Naive thymus-derived CD8-positive, alpha-beta T cell (primary cell): ENCODE measurements at regions not wholly inside any gene's neighbourhood (a gene's known extent, or its start where the extent isn't known, plus 50 kb on each side); places are given as distances from the start of the nearest gene placed in this dataset.

Source experiments
- ATAC-seq, 2 donors: fragments of 150-1000 bp; cut with Tn5 transposase in 1 of 2; sonication (Bioruptor Pico), chemical (Tn5 transposase) in 1 of 2; 1 replicate in 1 of 2; 2 replicates in 1 of 2; pipeline ENCODE4 v1.10.0; 2021; ENCODE audit warnings: mild to moderate bottlenecking in 2 of 2, moderate library complexity in 2 of 2
- POLR2A ChIA-PET: fragments of 350-600 bp; sonication (Branson Sonifier 250); formaldehyde crosslinking; loops from one replicate; lab custom pipeline; 2021; ENCODE audit warnings: antibody characterized with exemption; lab: Charles Lee
- DNase-seq, 10 donors: peaks; one replicate each; pipeline versions ENCODE4 v3.0.0 to v3.0.0-alpha.2; 2020 to 2022
- H3K27ac Mint-ChIP-seq, 10 donors: one replicate each; pipeline ENCODE4 v1.8.0; 2020 to 2022; ENCODE audit warnings: mild to moderate bottlenecking in 10 of 10, mixed read lengths in 10 of 10, moderate library complexity in 4 of 10, inconsistent platforms in 1 of 10
- H3K27me3 Mint-ChIP-seq, 5 donors: one replicate each; pipeline ENCODE4 v1.8.0; 2021 to 2022; ENCODE audit warnings: mixed read lengths in 5 of 5
- H3K36me3 Mint-ChIP-seq, 3 donors: one replicate each; pipeline ENCODE4 v1.8.0; 2020 to 2022; ENCODE audit warnings: mixed read lengths in 3 of 3, mild to moderate bottlenecking in 2 of 3, inconsistent platforms in 1 of 3
- H3K4me1 Mint-ChIP-seq, 4 donors: one replicate each; pipeline ENCODE4 v1.8.0; 2021 to 2022; ENCODE audit warnings: mixed read lengths in 4 of 4
- H3K4me3 Mint-ChIP-seq, 10 donors: one replicate each; pipeline ENCODE4 v1.8.0; 2020 to 2022; ENCODE audit warnings: mild to moderate bottlenecking in 10 of 10, mixed read lengths in 10 of 10, moderate library complexity in 6 of 10, inconsistent platforms in 1 of 10
- H3K9me3 Mint-ChIP-seq, 9 donors: one replicate each; pipeline ENCODE4 v1.8.0; 2020 to 2022; ENCODE audit warnings: mixed read lengths in 9 of 9, mild to moderate bottlenecking in 3 of 9, inconsistent platforms in 1 of 9, moderate library complexity in 1 of 9

GRCh38 chr5:4044881-4045280, 449.2 kb downstream of the IRX1 start:
- H3K36me3 Mint-ChIP-seq = peaks cover 0 to 5% (median 0%) of the 10 kb centered on the region in 3 donors
- H3K4me3 Mint-ChIP-seq = no peak overlapping the region
- DNase-seq (no peak), ATAC-seq (no peak)
- H3K27ac Mint-ChIP-seq = no peak overlapping the region
- peaks cover 0 to 1% (median 0%) of the 10 kb centered on the region in 5 donors for H3K27me3 Mint-ChIP-seq
- H3K4me1 Mint-ChIP-seq = peaks cover 5 to 14% (median 8%) of the 10 kb centered on the region in 4 donors
- peaks cover 0 to 19% (median 0%) of the 10 kb centered on the region in 9 donors for H3K9me3 Mint-ChIP-seq
- POLR2A ChIA-PET = no interaction called here

DNA sequence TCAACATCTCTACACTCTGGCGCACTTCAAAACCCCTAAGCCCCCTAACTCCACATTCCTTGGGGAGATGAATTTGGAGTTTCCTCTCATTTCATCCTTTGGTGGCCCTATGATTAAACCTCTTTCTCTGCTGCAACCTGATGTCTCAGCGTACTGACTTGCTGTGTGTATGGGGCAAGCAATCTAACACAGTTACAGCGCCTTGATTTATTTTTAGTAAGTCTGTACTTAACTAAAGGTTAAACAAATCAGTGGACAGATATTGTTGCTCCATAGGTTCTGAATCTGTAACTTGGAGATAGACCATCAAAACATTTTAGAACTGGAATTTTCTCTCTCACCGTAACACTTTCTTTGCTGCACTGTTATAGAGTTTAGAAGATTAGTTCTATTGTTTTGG, 452.8 kb downstream of the IRX1 start:
- Mint-ChIP-seq H3K4me3 (no peak overlapping the region), H3K27me3 (peaks cover 0 to 1% (median 0%) of the 10 kb centered on the region in 5 donors), H3K27ac (no peak overlapping the region), H3K9me3 (peaks cover 0 to 6% (median 0%) of the 10 kb centered on the region in 9 donors), H3K4me1 (no peaks in the 10 kb centered on the region), H3K36me3 (no peaks in the 10 kb centered on the region)
- no peak for ATAC-seq
- POLR2A ChIA-PET = no interaction called here
- no peak for DNase-seq

DNA sequence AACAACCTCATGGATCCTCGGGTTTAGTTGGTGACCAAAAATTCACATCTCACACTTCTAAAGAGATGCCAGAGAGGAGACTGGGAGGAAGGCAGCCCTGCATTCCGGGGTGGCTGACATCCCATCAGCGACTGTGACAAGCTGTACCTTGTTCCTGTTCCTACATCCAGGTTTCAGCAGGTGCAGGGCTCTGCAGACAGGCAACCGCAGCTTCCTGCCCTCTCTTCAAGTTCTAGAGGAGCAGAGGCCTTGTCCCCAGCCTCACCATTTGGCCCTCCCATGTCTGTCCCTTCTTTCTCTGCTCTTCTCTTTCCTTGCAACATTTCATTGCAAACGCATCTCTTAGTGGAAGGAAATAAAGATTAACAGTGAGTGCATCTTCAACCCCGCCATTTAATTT, 454.6 kb downstream of the IRX1 start:
- Mint-ChIP-seq H3K9me3 (peaks cover 0 to 12% (median 0%) of the 10 kb centered on the region in 9 donors), H3K4me1 (no peaks in the 10 kb centered on the region), H3K27me3 (peaks cover 0 to 1% (median 0%) of the 10 kb centered on the region in 5 donors), H3K27ac (no peak overlapping the region), H3K36me3 (no peaks in the 10 kb centered on the region), H3K4me3 (no peak overlapping the region)
- DNase-seq (no peak), ATAC-seq (no peak)
- POLR2A ChIA-PET = no interaction called here

DNA sequence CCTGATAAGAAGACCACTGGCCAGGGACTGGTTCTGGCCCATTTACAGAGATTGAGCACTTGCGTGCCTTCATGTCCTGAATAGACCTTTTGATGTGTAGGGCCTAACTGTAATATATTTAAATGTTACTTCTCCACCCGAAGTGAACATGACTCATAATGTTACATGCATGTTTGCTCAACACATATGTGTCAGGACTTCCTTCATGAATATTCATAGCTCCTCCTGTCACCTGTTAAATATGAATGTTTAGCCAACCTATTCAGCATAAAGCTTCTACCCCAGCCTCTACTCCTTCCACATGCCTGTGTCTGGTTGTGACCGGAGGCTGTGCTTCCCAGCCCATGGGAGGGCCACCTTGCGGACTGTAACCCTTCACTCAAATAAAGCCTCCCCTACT, 457.5 kb downstream of the IRX1 start:
- no peaks in the 10 kb centered on the region for H3K4me1 Mint-ChIP-seq
- POLR2A ChIA-PET = no interaction called here
- H3K9me3 Mint-ChIP-seq = peaks cover 0 to 13% (median 4%) of the 10 kb centered on the region in 9 donors
- no peaks in the 10 kb centered on the region for H3K36me3 Mint-ChIP-seq
- DNase-seq (no peak), ATAC-seq (no peak)
- H3K4me3 Mint-ChIP-seq = no peak overlapping the region
- no peaks in the 10 kb centered on the region for H3K27me3 Mint-ChIP-seq
- no peak overlapping the region for H3K27ac Mint-ChIP-seq

DNA sequence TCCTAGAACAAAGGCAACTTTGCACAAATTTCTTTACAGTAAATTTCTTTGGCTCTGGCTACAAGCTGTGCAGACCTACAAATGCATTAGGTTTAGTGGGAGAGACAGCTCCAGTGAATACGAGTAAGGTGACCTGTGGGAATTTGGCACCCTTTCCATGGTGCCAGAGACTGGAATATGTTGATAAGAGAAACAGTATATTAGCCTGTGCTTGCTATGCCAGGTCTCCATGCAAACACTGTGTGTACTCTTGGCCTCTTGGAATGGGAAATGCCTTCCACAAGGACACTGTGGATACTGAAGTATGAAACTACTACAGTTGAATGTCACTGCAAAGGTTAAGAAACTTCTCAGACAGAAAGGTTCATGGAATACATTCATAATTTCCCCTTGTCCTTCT, 458.5 kb downstream of the IRX1 start:
- POLR2A ChIA-PET = no interaction called here
- ATAC-seq = no peak
- H3K27me3 Mint-ChIP-seq = no peaks in the 10 kb centered on the region
- H3K9me3 Mint-ChIP-seq = peaks cover 0 to 13% (median 4%) of the 10 kb centered on the region in 9 donors
- no peaks in the 10 kb centered on the region for H3K36me3 Mint-ChIP-seq
- no peaks in the 10 kb centered on the region for H3K4me1 Mint-ChIP-seq
- DNase-seq = no peak
- no peak overlapping the region for H3K27ac Mint-ChIP-seq
- H3K4me3 Mint-ChIP-seq = no peak overlapping the region

GRCh38 chr5:4058899-4059298, 463.3 kb downstream of the IRX1 start:
- Mint-ChIP-seq H3K27ac (no peak overlapping the region), H3K4me3 (no peak overlapping the region)
- ATAC-seq = no peak

DNA sequence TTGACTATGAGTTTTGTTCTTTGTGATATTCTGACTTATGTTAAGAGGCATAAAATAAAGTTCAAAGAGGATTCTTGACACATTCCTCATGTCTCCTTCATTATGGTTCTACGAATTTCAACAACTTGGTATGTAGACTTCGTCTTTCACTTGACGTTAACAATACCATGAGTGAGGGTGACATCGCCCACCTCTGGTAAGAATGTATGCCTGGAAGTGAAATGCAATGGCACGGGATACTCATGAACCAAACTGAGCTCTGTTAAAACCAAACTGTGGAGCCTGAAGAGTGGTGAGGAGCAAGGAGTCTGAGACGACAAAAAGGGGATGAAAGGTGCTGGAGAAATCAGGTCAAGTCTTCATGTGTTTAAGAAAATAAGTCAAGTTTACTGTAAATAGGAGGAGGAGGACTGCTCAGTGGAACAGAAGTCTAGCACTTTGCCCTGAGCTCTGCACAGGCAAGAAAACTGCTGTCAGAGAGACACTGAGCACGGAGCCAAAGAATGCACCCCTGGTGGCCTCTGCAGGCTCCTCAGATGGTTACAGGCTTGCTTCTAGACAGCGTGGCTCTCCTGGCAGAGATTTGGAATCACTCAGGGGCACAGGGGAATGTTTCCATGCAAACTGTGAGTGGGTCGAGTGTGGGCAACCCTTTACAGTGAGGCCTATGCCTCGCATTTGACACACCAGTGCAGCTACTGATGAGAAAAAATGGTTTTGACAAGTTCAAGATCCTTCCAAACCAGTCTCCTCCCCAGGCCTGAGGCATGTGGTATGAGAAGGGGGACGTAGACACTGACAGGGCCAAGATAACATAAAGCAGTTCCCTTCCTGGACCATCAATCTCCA, 470.1 kb downstream of the IRX1 start:
- peaks cover 0 to 13% (median 0%) of the 10 kb centered on the region in 9 donors for H3K9me3 Mint-ChIP-seq
- no peaks in the 10 kb centered on the region for H3K4me1 Mint-ChIP-seq
- H3K4me3 Mint-ChIP-seq = no peak overlapping the region
- no peak for ATAC-seq
- H3K27ac Mint-ChIP-seq = no peak overlapping the region
- no peaks in the 10 kb centered on the region for H3K36me3 Mint-ChIP-seq
- POLR2A ChIA-PET = no interaction called here
- no peak for DNase-seq
- no peaks in the 10 kb centered on the region for H3K27me3 Mint-ChIP-seq

More at GRCh38 chr5:4058899-4059298, 463.3 kb downstream of the IRX1 start:
- DNase-seq = no peak
- H3K27me3 Mint-ChIP-seq = no peaks in the 10 kb centered on the region
- POLR2A ChIA-PET = no interaction called here
- no peaks in the 10 kb centered on the region for H3K4me1 Mint-ChIP-seq
- no peaks in the 10 kb centered on the region for H3K36me3 Mint-ChIP-seq
- H3K9me3 Mint-ChIP-seq = peaks cover 0 to 13% (median 2%) of the 10 kb centered on the region in 9 donors

- ATAC-seq = no peak
- H3K27ac Mint-ChIP-seq = no peak overlapping the region
- peaks cover 0 to 13% (median 0%) of the 10 kb centered on the region in 9 donors for H3K9me3 Mint-ChIP-seq
- no peaks in the 10 kb centered on the region for H3K27me3 Mint-ChIP-seq
- no peaks in the 10 kb centered on the region for H3K4me1 Mint-ChIP-seq
- no peaks in the 10 kb centered on the region for H3K36me3 Mint-ChIP-seq
- H3K4me3 Mint-ChIP-seq = no peak overlapping the region
- no peak for DNase-seq
- POLR2A ChIA-PET = no interaction called here
These were observed 472.5 kb downstream of the IRX1 start for GRCh38 chr5:4068171-4068570.

GRCh38 chr5:4078544-4078943, 482.9 kb downstream of the IRX1 start:
- peaks cover 0 to 16% (median 0%) of the 10 kb centered on the region in 5 donors for H3K27me3 Mint-ChIP-seq
- DNase-seq (no peak), ATAC-seq (no peak)
- peaks cover 0 to 2% (median 0%) of the 10 kb centered on the region in 4 donors for H3K4me1 Mint-ChIP-seq
- POLR2A ChIA-PET = no interaction called here
- peaks cover 2 to 19% (median 8%) of the 10 kb centered on the region in 9 donors for H3K9me3 Mint-ChIP-seq
- H3K27ac Mint-ChIP-seq = no peak overlapping the region
- no peak overlapping the region for H3K4me3 Mint-ChIP-seq
- peaks cover 0 to 4% (median 0%) of the 10 kb centered on the region in 3 donors for H3K36me3 Mint-ChIP-seq

DNA sequence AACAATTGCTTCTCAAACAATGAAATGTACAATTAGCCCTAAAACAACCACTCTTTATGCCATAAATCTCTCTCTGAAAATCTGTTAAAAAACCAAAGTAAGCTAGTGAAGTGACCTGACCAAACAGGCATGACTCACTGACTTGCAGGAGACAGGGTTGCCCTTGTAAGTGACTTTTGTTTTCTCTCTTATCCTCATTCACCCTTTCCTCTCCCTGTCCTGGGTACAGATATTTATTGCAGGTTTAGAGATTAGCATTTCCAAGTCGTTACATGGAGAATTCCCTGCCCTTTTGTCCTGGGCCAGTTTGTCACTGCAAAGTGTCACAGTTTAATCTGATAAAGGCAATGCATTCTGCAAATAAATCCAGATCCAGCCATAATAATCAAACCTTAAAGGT, 484.2 kb downstream of the IRX1 start:
- H3K9me3 Mint-ChIP-seq = peaks cover 2 to 19% (median 8%) of the 10 kb centered on the region in 9 donors
- peaks cover 0 to 4% (median 0%) of the 10 kb centered on the region in 3 donors for H3K36me3 Mint-ChIP-seq
- peaks cover 0 to 16% (median 0%) of the 10 kb centered on the region in 5 donors for H3K27me3 Mint-ChIP-seq
- H3K27ac Mint-ChIP-seq = no peak overlapping the region
- H3K4me3 Mint-ChIP-seq = no peak overlapping the region
- POLR2A ChIA-PET = no interaction called here
- ATAC-seq (no peak), DNase-seq (no peak)
- H3K4me1 Mint-ChIP-seq = peaks cover 0 to 2% (median 0%) of the 10 kb centered on the region in 4 donors

DNA sequence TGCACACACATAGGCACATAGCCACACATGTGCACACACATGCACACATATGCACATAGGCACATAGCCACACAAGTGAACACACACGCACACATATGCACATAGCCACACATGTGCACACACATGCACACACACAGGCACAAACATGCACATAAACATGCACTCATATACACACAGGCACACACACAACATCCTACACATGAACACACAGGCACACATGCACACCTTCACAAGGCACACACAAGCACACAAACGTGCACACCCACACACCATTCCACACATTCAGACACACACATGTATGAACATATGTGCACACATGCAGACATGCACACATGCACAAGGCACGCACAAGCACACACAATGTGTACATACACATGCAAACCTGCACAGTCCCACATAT, 484.7 kb downstream of the IRX1 start:
- peaks cover 0 to 16% (median 0%) of the 10 kb centered on the region in 5 donors for H3K27me3 Mint-ChIP-seq
- H3K27ac Mint-ChIP-seq = no peak overlapping the region
- DNase-seq = no peak
- POLR2A ChIA-PET = no interaction called here
- H3K4me1 Mint-ChIP-seq = peaks cover 0 to 2% (median 0%) of the 10 kb centered on the region in 4 donors
- no peak overlapping the region for H3K4me3 Mint-ChIP-seq
- ATAC-seq = no peak
- H3K9me3 Mint-ChIP-seq = peaks cover 2 to 19% (median 6%) of the 10 kb centered on the region in 9 donors
- H3K36me3 Mint-ChIP-seq = peaks cover 0 to under 1% (median 0%) of the 10 kb centered on the region in 3 donors

- Mint-ChIP-seq H3K27me3 (peaks cover 0 to 16% (median 0%) of the 10 kb centered on the region in 5 donors), H3K4me3 (no peak overlapping the region), H3K9me3 (peaks cover 0 to 19% (median 6%) of the 10 kb centered on the region in 9 donors), H3K36me3 (no peaks in the 10 kb centered on the region), H3K27ac (no peak overlapping the region), H3K4me1 (peaks cover 0 to 2% (median 0%) of the 10 kb centered on the region in 4 donors)
- DNase-seq (no peak), ATAC-seq (no peak)
- POLR2A ChIA-PET = no interaction called here
These were observed 485.4 kb downstream of the IRX1 start for GRCh38 chr5:4081059-4081458.

DNA sequence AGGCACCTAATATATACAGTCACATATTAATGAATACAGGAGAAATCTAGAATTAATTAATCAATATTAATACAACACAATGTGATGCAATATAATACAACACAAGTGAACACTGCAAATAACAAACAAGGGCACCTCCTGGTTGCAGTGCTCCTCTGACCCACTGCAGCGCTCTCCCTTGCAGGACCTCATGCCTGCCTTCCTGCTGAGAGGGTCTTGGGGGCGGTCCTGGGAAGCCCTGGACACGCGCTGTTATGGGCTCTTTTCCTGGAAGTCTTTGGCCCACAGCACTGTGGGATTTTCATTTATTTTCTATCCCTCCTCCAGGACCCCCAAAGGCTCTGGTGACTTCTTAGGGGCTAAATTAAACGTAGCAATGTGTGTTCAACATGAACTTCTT, 485.8 kb downstream of the IRX1 start:
- DNase-seq = no peak
- Mint-ChIP-seq H3K27me3 (peaks cover 0 to 16% (median 0%) of the 10 kb centered on the region in 5 donors), H3K4me3 (no peak overlapping the region), H3K9me3 (peaks cover 0 to 19% (median 6%) of the 10 kb centered on the region in 9 donors), H3K36me3 (no peaks in the 10 kb centered on the region), H3K4me1 (peaks cover 0 to 2% (median 0%) of the 10 kb centered on the region in 4 donors), H3K27ac (no peak overlapping the region)
- POLR2A ChIA-PET = no interaction called here
- ATAC-seq = no peak
